H1 (cell line): ENCODE measurements at regions not wholly inside any gene's neighbourhood (a gene's known extent, or its start where the extent isn't known, plus 50 kb on each side); places are given as distances from the start of the nearest gene placed in this dataset.

Experiments
- CTCF ChIA-PET: fragments of 300-600 bp; sonication (Branson Sonifier 250); formaldehyde crosslinking; loops from one replicate; lab custom pipeline; 2021; ENCODE audit not compliant: partially characterized antibody; lab: Charles Lee
- POLR2A ChIA-PET: fragments of 300-600 bp; sonication (Branson Sonifier 250); formaldehyde crosslinking; loops from one replicate; lab custom pipeline; 2021; ENCODE audit warnings: inconsistent platforms; ENCODE audit not compliant: partially characterized antibody; lab: Charles Lee
- DNase-seq, 2 experiments: peaks; one replicate each; pipeline versions ENCODE4 v3.0.0 to v3.0.0-alpha.2; 2010 to 2022; ENCODE audit warnings: low spot score in 2 of 2, low read depth in 1 of 2, mixed read lengths in 1 of 2
- FAIRE-seq: peaks from 2 replicates; lab custom pipeline; 2011; peaks lifted over from hg19 to GRCh38; lab: Jason Lieb, UNC
- H2AFZ ChIP-seq: 2 replicates; pipeline ENCODE4 v1.8.1; 2012; ENCODE audit warnings: low read length, inconsistent platforms
- H2AK5ac ChIP-seq: 2 replicates; pipeline ENCODE4 v1.6.1; 2013; ENCODE audit warnings: low read depth, low read length
- H2BK120ac ChIP-seq: replicated peaks from 2 replicates; pipeline ENCODE3; 2013; ENCODE audit warnings: low read depth, low read length, inconsistent platforms
- H2BK12ac ChIP-seq: 2 replicates; pipeline ENCODE4 v1.6.1; 2013; ENCODE audit warnings: low read depth, low read length
- H2BK15ac ChIP-seq: 2 replicates; pipeline ENCODE4 v1.6.1; 2013; ENCODE audit warnings: low read length
- H2BK20ac ChIP-seq: 2 replicates; pipeline ENCODE4 v1.6.1; 2013; ENCODE audit warnings: low read length
- H2BK5ac ChIP-seq: 2 replicates; pipeline ENCODE4 v1.6.1; 2013; ENCODE audit warnings: low read depth, low read length
- H3K14ac ChIP-seq: 2 replicates; pipeline ENCODE4 v1.6.1; 2013; ENCODE audit warnings: inconsistent platforms; ENCODE audit not compliant: insufficient read length
- H3K18ac ChIP-seq: 2 replicates; pipeline ENCODE4 v1.6.1; 2013; ENCODE audit warnings: low read length; ENCODE audit errors: extremely low read depth
- H3K23ac ChIP-seq: 2 replicates; pipeline ENCODE4 v1.6.1; 2013; ENCODE audit warnings: inconsistent platforms; ENCODE audit not compliant: insufficient read length
- H3K23me2 ChIP-seq: 2 replicates; pipeline ENCODE4 v1.6.1; 2013; ENCODE audit warnings: low read depth, low read length
- H3K27ac ChIP-seq: 2 replicates; pipeline ENCODE4 v1.6.1; 2011; ENCODE audit warnings: low read depth, low read length, inconsistent platforms
- H3K27me3 ChIP-seq, 4 experiments: replicated peaks in 1 of 4; 1 replicate in 1 of 4; 2 replicates in 3 of 4; pipeline versions ENCODE4 v1.6.1 to v1.8.1; 2011 to 2013; ENCODE audit warnings: low read length in 3 of 4, mild to moderate bottlenecking in 3 of 4, inconsistent platforms in 2 of 4, mixed read lengths in 2 of 4, moderate library complexity in 1 of 4; ENCODE audit not compliant: control insufficient read depth in 3 of 4, insufficient read depth in 3 of 4; ENCODE audit errors: extremely low read depth in 1 of 4
- H3K36me3 ChIP-seq, 4 experiments: 2 replicates each; pipeline versions ENCODE4 v1.6.1 to v1.8.1; 2011 to 2013; ENCODE audit warnings: mild to moderate bottlenecking in 4 of 4, low read length in 3 of 4, moderate library complexity in 2 of 4, control low read depth in 1 of 4, inconsistent platforms in 1 of 4; ENCODE audit not compliant: insufficient read depth in 4 of 4, control insufficient read depth in 2 of 4
- H3K4ac ChIP-seq: replicated peaks from 2 replicates; pipeline ENCODE3; 2013; ENCODE audit warnings: low read length, low read depth, mixed read lengths, inconsistent platforms; ENCODE audit not compliant: insufficient read length
- H3K4me1 ChIP-seq, 4 experiments: replicated peaks in 1 of 4; 1 replicate in 1 of 4; 2 replicates in 3 of 4; pipeline versions ENCODE4 v1.6.1 to v1.8.1; 2011 to 2013; ENCODE audit warnings: low read length in 3 of 4, inconsistent platforms in 2 of 4, mixed read lengths in 1 of 4; ENCODE audit not compliant: insufficient read depth in 4 of 4, control insufficient read depth in 3 of 4
- H3K4me2 ChIP-seq, 2 experiments: 2 replicates each; pipeline versions ENCODE4 v1.6.1 to v1.8.1; 2011 to 2013; ENCODE audit warnings: low read depth in 2 of 2, low read length in 2 of 2, control low read depth in 1 of 2, inconsistent platforms in 1 of 2, mild to moderate bottlenecking in 1 of 2; ENCODE audit not compliant: insufficient read depth in 1 of 2
- H3K4me3 ChIP-seq, 4 experiments: fragments of 200-600, 300-600 bp in 1 of 4; sonication (generic), shearing (Covaris generic), sonication (Bioruptor Twin) in 1 of 4; 2 replicates each; pipeline versions ENCODE4 v1.5.1 to v1.8.1; 2011 to 2016; ENCODE audit warnings: low read length in 4 of 4, low read depth in 3 of 4, control low read depth in 2 of 4, inconsistent platforms in 2 of 4, mild to moderate bottlenecking in 2 of 4, mixed read lengths in 1 of 4, moderate library complexity in 1 of 4; ENCODE audit not compliant: insufficient read depth in 2 of 4; ENCODE audit errors: extremely low read depth in 1 of 4
- H3K56ac ChIP-seq: replicated peaks from 2 replicates; pipeline ENCODE3; 2013; ENCODE audit warnings: low read depth, mild to moderate bottlenecking, mixed read lengths, low read length, inconsistent platforms; ENCODE audit not compliant: insufficient read length
- H3K79me1 ChIP-seq: 2 replicates; pipeline ENCODE4 v1.6.1; 2013; ENCODE audit warnings: low read depth, low read length, control low read depth
- H3K79me2 ChIP-seq, 2 experiments: 2 replicates each; pipeline versions ENCODE4 v1.6.1 to v1.8.1; 2012 to 2013; ENCODE audit warnings: low read length in 2 of 2, mild to moderate bottlenecking in 2 of 2, inconsistent platforms in 1 of 2; ENCODE audit not compliant: insufficient read depth in 2 of 2, control insufficient read depth in 1 of 2
- H3K9ac ChIP-seq, 4 experiments: replicated peaks in 1 of 4; 1 replicate in 1 of 4; 2 replicates in 3 of 4; pipeline versions ENCODE4 v1.6.1 to v1.8.1; 2011 to 2013; ENCODE audit warnings: low read depth in 3 of 4, low read length in 3 of 4, control low read depth in 2 of 4, mild to moderate bottlenecking in 2 of 4, moderate library complexity in 2 of 4, inconsistent platforms in 1 of 4; ENCODE audit errors: extremely low read depth in 1 of 4
- H3K9me3 ChIP-seq, 2 experiments: 2 replicates each; pipeline versions ENCODE4 v1.6.1 to v1.8.1; 2012 to 2013; ENCODE audit warnings: mild to moderate bottlenecking in 2 of 2, moderate library complexity in 2 of 2, control low read depth in 1 of 2, inconsistent platforms in 1 of 2, low read depth in 1 of 2, low read length in 1 of 2, mixed read lengths in 1 of 2; ENCODE audit not compliant: insufficient read depth in 2 of 2
- H4K20me1 ChIP-seq, 2 experiments: replicated peaks in 1 of 2; 2 replicates each; pipeline versions ENCODE3 to v1.8.1; 2011 to 2013; ENCODE audit warnings: inconsistent platforms in 2 of 2, low read length in 2 of 2, mild to moderate bottlenecking in 1 of 2; ENCODE audit not compliant: insufficient read depth in 2 of 2, control insufficient read depth in 1 of 2
- H4K5ac ChIP-seq: 2 replicates; pipeline ENCODE4 v1.6.1; 2013; ENCODE audit warnings: low read length, low read depth, mixed read lengths, inconsistent platforms; ENCODE audit not compliant: insufficient read length
- H4K8ac ChIP-seq: 2 replicates; pipeline ENCODE4 v1.8.0; 2013; ENCODE audit warnings: mild to moderate bottlenecking, moderate library complexity, low read length, inconsistent platforms; ENCODE audit not compliant: insufficient read depth; ENCODE audit errors: extremely low read depth
- H4K91ac ChIP-seq: replicated peaks from 2 replicates; pipeline ENCODE3; 2013; ENCODE audit warnings: low read length, mixed read lengths, inconsistent platforms; ENCODE audit not compliant: insufficient read length
- ATF3 ChIP-seq: IDR thresholded peaks from 2 replicates; pipeline ENCODE4 v1.6.1; 2011; ENCODE audit warnings: low read depth, mild to moderate bottlenecking, low read length; ENCODE audit not compliant: insufficient read depth
- CBX5 ChIP-seq: fragments of 300-800, 300-1000 bp; sonication (generic); IDR thresholded peaks from 2 replicates; pipeline ENCODE4 v1.7.1; 2016; ENCODE audit warnings: antibody characterized with exemption, low read length, low read depth
- GTF2F1 ChIP-seq: IDR thresholded peaks from 2 replicates; pipeline ENCODE4 v1.6.1; 2012; ENCODE audit warnings: low read depth, low read length, improper control_type of control experiment, borderline replicate concordance
- JUND ChIP-seq: IDR thresholded peaks from 2 replicates; pipeline ENCODE4 v1.6.1; 2011; ENCODE audit warnings: mild to moderate bottlenecking, improper control_type of control experiment, low read length
- KDM4A ChIP-seq: IDR thresholded peaks from one replicate; pipeline ENCODE4 v1.7.1; 2012; ENCODE audit warnings: low read depth, mild to moderate bottlenecking, moderate library complexity, low read length, inconsistent platforms; ENCODE audit not compliant: severe bottlenecking
- POLR2AphosphoS5 ChIP-seq: IDR thresholded peaks from 2 replicates; pipeline ENCODE4 v1.6.1; 2011; ENCODE audit warnings: low read depth, low read length
- RAD21 ChIP-seq, 2 experiments: IDR thresholded peaks in 1 of 2; conservative IDR thresholded peaks in 1 of 2; 2 replicates each; pipeline ENCODE4 v1.6.1; 2011; ENCODE audit warnings: low read depth in 2 of 2, low read length in 2 of 2, improper control_type of control experiment in 1 of 2, inconsistent platforms in 1 of 2, mild to moderate bottlenecking in 1 of 2, moderate library complexity in 1 of 2
- SIX5 ChIP-seq: IDR thresholded peaks from 2 replicates; pipeline ENCODE4 v1.6.1; 2011; ENCODE audit warnings: mild to moderate bottlenecking, low read depth, low read length
- SP2 ChIP-seq: IDR thresholded peaks from 2 replicates; pipeline ENCODE4 v1.6.1; 2012; ENCODE audit warnings: mild to moderate bottlenecking, low read length, inconsistent platforms
- WGBS, 2 experiments: shearing (Covaris generic) in 1 of 2; methylation state at CpG; one replicate each; pipeline versions ENCODE4 v1.1.6 to v1.1.7; 2013 to 2015; ENCODE audit warnings: low lambda C conversion rate in 2 of 2, mixed read lengths in 2 of 2, inconsistent platforms in 1 of 2, low coverage in 1 of 2, missing lambda C conversion rate in 1 of 2; ENCODE audit not compliant: insufficient replicate concordance in 2 of 2, insufficient coverage in 1 of 2, insufficient read length in 1 of 2; ENCODE audit errors: extremely low coverage in 1 of 2, missing lambda C conversion rate in 1 of 2; 5-methylcytosine and 5-hydroxymethylcytosine counted together

DNA sequence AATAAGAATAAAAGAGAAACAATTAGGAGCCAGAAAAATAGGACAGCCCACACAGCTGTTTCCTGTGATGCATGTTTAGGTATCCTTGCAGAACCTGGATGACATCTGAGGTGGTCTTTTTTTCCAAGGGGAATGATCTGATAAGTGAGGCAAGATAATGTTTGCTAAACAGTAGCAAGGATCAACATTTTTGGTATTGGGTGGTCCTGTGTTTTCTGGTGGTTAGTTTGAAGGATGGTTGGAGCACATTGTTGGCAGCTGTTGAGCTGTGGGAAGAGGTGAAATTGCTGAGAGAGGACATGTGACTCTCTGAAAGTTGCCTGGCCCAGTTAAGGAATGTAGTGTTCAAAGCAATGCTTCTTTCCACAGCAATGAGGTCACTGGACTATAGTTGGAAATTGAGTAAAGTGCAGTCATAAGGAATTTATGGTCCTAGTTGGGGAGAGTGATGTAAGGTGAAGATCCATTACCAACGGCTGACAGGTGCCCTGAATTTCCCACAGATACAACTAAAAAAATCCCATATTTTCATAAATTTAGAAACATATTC, 270.2 kb upstream of the IMPG1 start:
- no peak overlapping the region for H3K23ac ChIP-seq
- H3K4ac ChIP-seq, result no peak overlapping the region
- H3K27me3 ChIP-seq, result no peaks in the 10 kb centered on the region
- no peak overlapping the region for H3K18ac ChIP-seq
- H4K8ac ChIP-seq, result no peak overlapping the region
- POLR2A ChIA-PET, result no interaction called here
- no peak overlapping the region for H2BK5ac ChIP-seq
- DNase-seq (no peak), FAIRE-seq (no peak)
- no peak overlapping the region for H3K9ac ChIP-seq
- no peaks in the 10 kb centered on the region for H3K36me3 ChIP-seq
- WGBS, 2 experiments, result 81% methylated on average over 1 of the region's 1 CpG; no CpG with 5 or more reads in 1 of the 2 experiments
- H2AFZ ChIP-seq, result peak overlapping the region; percentile 40; the same call in 1 of the 2 replicates
- no peak overlapping the region for H3K4me2 ChIP-seq
- H4K20me1 ChIP-seq, result no peaks in the 10 kb centered on the region
- no peak for TF ChIP-seq SIX5
- no peak for TF ChIP-seq RAD21 (IDR thresholded peaks at IDR 0.05 in 1 of 2, conservative IDR thresholded peaks at IDR 0.05 in 1 of 2; ENCODE audit: low read depth in 2 of 2, low read length in 2 of 2)
- TF ChIP-seq SP2, result no peak
- no peak for TF ChIP-seq CBX5
- no peak for TF ChIP-seq GTF2F1
- no peak for TF ChIP-seq POLR2AphosphoS5
- TF ChIP-seq ATF3, result no peak
- TF ChIP-seq KDM4A, result no peak
- TF ChIP-seq JUND, result no peak
- H3K79me2 ChIP-seq, result no peaks in the 10 kb centered on the region
- no peaks in the 10 kb centered on the region for H3K9me3 ChIP-seq
- H2AK5ac ChIP-seq, result no peak overlapping the region
- CTCF ChIA-PET, result interaction anchor here (1.5 kb wide), 1 partner anchor 8 kb away, joined by 5 read pairs; no protein-coding TSS in a partner anchor
- H3K23me2 ChIP-seq, result no peaks in the 10 kb centered on the region
- no peak overlapping the region for H3K27ac ChIP-seq
- no peak overlapping the region for H4K5ac ChIP-seq
- no peak overlapping the region for H2BK12ac ChIP-seq
- H3K14ac ChIP-seq, result no peak overlapping the region
- H2BK20ac ChIP-seq, result no peak overlapping the region
- H3K56ac ChIP-seq, result no peak overlapping the region
- no peaks in the 10 kb centered on the region for H3K79me1 ChIP-seq
- H2BK120ac ChIP-seq, result no peak overlapping the region
- no peak overlapping the region for H2BK15ac ChIP-seq
- H3K4me1 ChIP-seq, result no peaks in the 10 kb centered on the region
- H4K91ac ChIP-seq, result no peak overlapping the region
- no peak overlapping the region for H3K4me3 ChIP-seq
